Breast epithelium (tissue), 3 donors: ENCODE measurements at regions not wholly inside any gene's neighbourhood (a gene's known extent, or its start where the extent isn't known, plus 50 kb on each side); places are given as distances from the start of the nearest gene placed in this dataset.
"Not testable (repeated sequence)": the region's sequence is repeated elsewhere in the genome, so short reads cannot be mapped to it uniquely, and the experiment has no call there.

ENCODE experiments used
- POLR2A ChIP-seq: fragments of 450-650 bp; IDR thresholded peaks from one replicate; pipeline ENCODE4 v1.6.1; 2016; ENCODE audit warnings: antibody characterized with exemption, mild to moderate bottlenecking, moderate library complexity
- TF ChIP-seq, protein P1 (sequence below), 3 donors: fragments of 450-650 bp; IDR thresholded peaks; one replicate each; pipeline ENCODE4 v1.5.1; 2016 to 2017; ENCODE audit warnings: antibody characterized with exemption in 3 of 3, mild to moderate bottlenecking in 3 of 3, moderate library complexity in 3 of 3

DNA sequence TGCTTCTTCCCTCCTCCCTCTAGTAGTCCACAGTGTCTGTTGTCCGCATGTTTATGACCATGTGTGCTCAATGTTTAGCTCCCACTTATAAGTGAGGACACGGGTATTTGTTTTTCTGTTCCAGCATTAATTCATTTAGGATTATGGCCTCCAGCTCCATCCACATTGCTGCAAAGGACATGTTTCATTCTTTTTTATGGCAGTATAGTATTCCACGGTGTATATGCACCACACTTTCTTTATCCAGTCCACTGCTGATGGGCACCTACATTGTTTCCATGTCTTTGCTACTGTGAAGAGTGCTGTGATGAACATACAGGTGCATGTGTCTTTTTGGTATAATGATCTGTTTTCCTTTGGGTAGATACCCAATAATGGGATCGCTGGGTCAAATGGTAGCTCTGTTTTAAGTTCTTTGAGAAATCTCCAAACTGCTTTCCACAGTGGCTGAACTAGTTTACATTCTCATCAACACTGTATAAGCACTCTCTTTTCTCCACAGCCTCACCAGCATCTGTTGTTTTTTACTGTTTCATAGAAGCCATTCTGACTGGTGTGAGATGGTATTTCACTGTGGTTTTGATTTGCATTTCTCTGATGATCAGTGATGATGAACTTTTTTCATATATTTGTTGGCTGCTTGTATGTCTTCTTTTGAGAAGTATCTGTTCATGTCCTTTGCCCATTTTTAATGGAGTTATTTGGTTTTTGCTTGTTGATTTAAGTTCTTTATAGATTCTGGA, 63.0 kb upstream of the SLC22A16 start:
- TF ChIP-seq, protein P1, sequence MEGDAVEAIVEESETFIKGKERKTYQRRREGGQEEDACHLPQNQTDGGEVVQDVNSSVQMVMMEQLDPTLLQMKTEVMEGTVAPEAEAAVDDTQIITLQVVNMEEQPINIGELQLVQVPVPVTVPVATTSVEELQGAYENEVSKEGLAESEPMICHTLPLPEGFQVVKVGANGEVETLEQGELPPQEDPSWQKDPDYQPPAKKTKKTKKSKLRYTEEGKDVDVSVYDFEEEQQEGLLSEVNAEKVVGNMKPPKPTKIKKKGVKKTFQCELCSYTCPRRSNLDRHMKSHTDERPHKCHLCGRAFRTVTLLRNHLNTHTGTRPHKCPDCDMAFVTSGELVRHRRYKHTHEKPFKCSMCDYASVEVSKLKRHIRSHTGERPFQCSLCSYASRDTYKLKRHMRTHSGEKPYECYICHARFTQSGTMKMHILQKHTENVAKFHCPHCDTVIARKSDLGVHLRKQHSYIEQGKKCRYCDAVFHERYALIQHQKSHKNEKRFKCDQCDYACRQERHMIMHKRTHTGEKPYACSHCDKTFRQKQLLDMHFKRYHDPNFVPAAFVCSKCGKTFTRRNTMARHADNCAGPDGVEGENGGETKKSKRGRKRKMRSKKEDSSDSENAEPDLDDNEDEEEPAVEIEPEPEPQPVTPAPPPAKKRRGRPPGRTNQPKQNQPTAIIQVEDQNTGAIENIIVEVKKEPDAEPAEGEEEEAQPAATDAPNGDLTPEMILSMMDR (IDR thresholded peaks at IDR 0.05): not testable (repeated sequence)
- TF ChIP-seq POLR2A: not testable (repeated sequence)
